IMR-90 (cell line): ENCODE measurements at regions not wholly inside any gene's neighbourhood (a gene's known extent, or its start where the extent isn't known, plus 50 kb on each side); places are given as distances from the start of the nearest gene placed in this dataset.

Experiments used
- ATAC-seq: fragments of 200-7000 bp; cut with Tn5 transposase; 2 replicates; pipeline ENCODE4 v1.9.1; 2020; ENCODE audit warnings: low read depth, mild to moderate bottlenecking, moderate library complexity
- BruUV-seq: library from RNA; stranded (reverse); fragments of 400-500 nt; replicated peaks from 2 replicates; lab custom pipeline; 2021; lab: Mats Ljungman, UMichigan
- CTCF ChIA-PET: fragments of 300-600 bp; formaldehyde crosslinking; extraction: SDS; loops from one replicate; lab custom pipeline; 2021; ENCODE audit warnings: antibody characterized with exemption; lab: Yijun Ruan, JAX
- POLR2A ChIA-PET: fragments of 300-600 bp; sonication (Branson Sonifier 250); formaldehyde crosslinking; loops from one replicate; lab custom pipeline; 2022; ENCODE audit warnings: antibody characterized with exemption; ENCODE audit not compliant: unreplicated experiment; lab: Charles Lee
- DNase-seq: peaks from one replicate; pipeline ENCODE4 v3.0.0; 2013
- H2AFZ ChIP-seq: replicated peaks from 2 replicates; pipeline ENCODE3; 2013; ENCODE audit warnings: low read length, mild to moderate bottlenecking; ENCODE audit not compliant: poor library complexity
- H2AK5ac ChIP-seq: 2 replicates; pipeline ENCODE4 v1.6.1; 2013; ENCODE audit warnings: low read depth, low read length, inconsistent platforms
- H2AK9ac ChIP-seq: replicated peaks from 2 replicates; pipeline ENCODE3; 2013; ENCODE audit warnings: mild to moderate bottlenecking, low read depth, low read length, moderate library complexity; ENCODE audit not compliant: poor library complexity
- H2BK120ac ChIP-seq: 2 replicates; pipeline ENCODE4 v1.6.1; 2013; ENCODE audit warnings: low read depth, low read length, inconsistent platforms
- H2BK15ac ChIP-seq: 3 replicates; pipeline ENCODE4 v1.6.1; 2013; ENCODE audit warnings: low read depth, low read length, inconsistent platforms
- H2BK20ac ChIP-seq: 2 replicates; pipeline ENCODE4 v1.6.1; 2013; ENCODE audit warnings: low read depth, mild to moderate bottlenecking, inconsistent platforms, low read length, moderate library complexity
- H2BK5ac ChIP-seq: 2 replicates; pipeline ENCODE4 v1.6.1; 2013; ENCODE audit warnings: mild to moderate bottlenecking, low read depth, low read length, inconsistent platforms; ENCODE audit not compliant: poor library complexity, severe bottlenecking
- H3K14ac ChIP-seq: replicated peaks from 2 replicates; pipeline ENCODE4 v1.6.1; 2013; ENCODE audit warnings: low read depth, low read length, inconsistent platforms
- H3K18ac ChIP-seq: 2 replicates; pipeline ENCODE4 v1.6.1; 2013; ENCODE audit warnings: low read depth, low read length, control low read depth
- H3K23ac ChIP-seq: 2 replicates; pipeline ENCODE4 v1.6.1; 2013; ENCODE audit warnings: low read depth, low read length, inconsistent platforms
- H3K27ac ChIP-seq: 2 replicates; pipeline ENCODE4 v1.5.1; 2013; ENCODE audit warnings: mild to moderate bottlenecking, control low read depth, low read length; ENCODE audit not compliant: insufficient read depth
- H3K27me3 ChIP-seq: 2 replicates; pipeline ENCODE4 v1.6.1; 2013; ENCODE audit warnings: low read length; ENCODE audit not compliant: control insufficient read depth, insufficient read depth
- H3K36me3 ChIP-seq: 2 replicates; pipeline ENCODE4 v1.6.1; 2013; ENCODE audit warnings: low read length, mixed read lengths; ENCODE audit not compliant: control insufficient read depth, insufficient read depth
- H3K4ac ChIP-seq: 2 replicates; pipeline ENCODE4 v1.6.1; 2013; ENCODE audit warnings: low read depth, low read length, inconsistent platforms
- H3K4me1 ChIP-seq: 2 replicates; pipeline ENCODE4 v1.6.1; 2013; ENCODE audit warnings: low read length, mixed read lengths; ENCODE audit not compliant: control insufficient read depth, insufficient read depth
- H3K4me2 ChIP-seq: 2 replicates; pipeline ENCODE4 v1.6.1; 2013; ENCODE audit warnings: low read depth, mild to moderate bottlenecking, control low read depth, low read length, moderate library complexity
- H3K4me3 ChIP-seq: 2 replicates; pipeline ENCODE4 v1.5.1; 2013; ENCODE audit warnings: low read depth, mild to moderate bottlenecking, control low read depth, low read length, moderate library complexity; ENCODE audit not compliant: insufficient read depth
- H3K56ac ChIP-seq: 2 replicates; pipeline ENCODE4 v1.6.1; 2013; ENCODE audit warnings: low read length, inconsistent platforms; ENCODE audit not compliant: insufficient read depth; ENCODE audit errors: extremely low read depth
- H3K79me1 ChIP-seq, 2 experiments: 2 replicates each; pipeline ENCODE4 v1.6.1; 2013; ENCODE audit warnings: low read length in 2 of 2, inconsistent platforms in 1 of 2, low read depth in 1 of 2
- H3K9ac ChIP-seq: 2 replicates; pipeline ENCODE4 v1.6.1; 2013; ENCODE audit warnings: low read depth, low read length, control low read depth
- H3K9me1 ChIP-seq: 2 replicates; pipeline ENCODE4 v1.6.1; 2013; ENCODE audit warnings: low read length, inconsistent platforms; ENCODE audit not compliant: insufficient read depth
- H3K9me3 ChIP-seq: 2 replicates; pipeline ENCODE4 v1.6.1; 2013; ENCODE audit warnings: low read length; ENCODE audit not compliant: control insufficient read depth, insufficient read depth
- H4K20me1 ChIP-seq: 2 replicates; pipeline ENCODE4 v1.6.1; 2013; ENCODE audit warnings: low read length, inconsistent platforms; ENCODE audit not compliant: insufficient read depth
- H4K5ac ChIP-seq: 2 replicates; pipeline ENCODE4 v1.6.1; 2013; ENCODE audit warnings: mild to moderate bottlenecking, low read depth, low read length, control low read depth
- H4K8ac ChIP-seq, 2 experiments: 2 replicates each; pipeline ENCODE4 v1.6.1; 2013; ENCODE audit warnings: low read depth in 2 of 2, low read length in 2 of 2, control low read depth in 1 of 2, inconsistent platforms in 1 of 2
- H4K91ac ChIP-seq: 2 replicates; pipeline ENCODE4 v1.6.1; 2013; ENCODE audit warnings: low read depth, low read length, inconsistent platforms; ENCODE audit not compliant: insufficient read depth
- BHLHE40 ChIP-seq: fragments of 150-350 bp; IDR thresholded peaks from 2 replicates; pipeline ENCODE4 v1.6.1; 2016; ENCODE audit warnings: mild to moderate bottlenecking, low read depth, low read length
- CEBPB ChIP-seq: IDR thresholded peaks from 2 replicates; pipeline ENCODE4 v1.6.1; 2012; ENCODE audit warnings: low read depth, low read length, improper control_type of control experiment
- CHD1 ChIP-seq: IDR thresholded peaks from 2 replicates; pipeline ENCODE4 v1.6.1; 2012; ENCODE audit warnings: low read depth, low read length, improper control_type of control experiment
- CTCF ChIP-seq: conservative IDR thresholded peaks from 2 replicates; pipeline ENCODE4 v1.5.1; 2012; ENCODE audit warnings: mild to moderate bottlenecking, low read depth, low read length, improper control_type of control experiment
- ELK1 ChIP-seq: fragments of 150-350 bp; IDR thresholded peaks from 2 replicates; pipeline ENCODE4 v1.6.1; 2016; ENCODE audit warnings: low read depth, mild to moderate bottlenecking, low read length, moderate library complexity, borderline replicate concordance
- MAFK ChIP-seq: IDR thresholded peaks from 2 replicates; pipeline ENCODE4 v1.6.1; 2012; ENCODE audit warnings: low read depth, low read length, improper control_type of control experiment
- MAZ ChIP-seq: IDR thresholded peaks from 2 replicates; pipeline ENCODE4 v1.6.1; 2012; ENCODE audit warnings: low read depth, mild to moderate bottlenecking, low read length, improper control_type of control experiment, moderate library complexity, borderline replicate concordance
- MXI1 ChIP-seq: IDR thresholded peaks from 2 replicates; pipeline ENCODE4 v1.6.1; 2012; ENCODE audit warnings: low read depth, mild to moderate bottlenecking, low read length, moderate library complexity, borderline replicate concordance
- NFE2L2 ChIP-seq: fragments of 150-350 bp; IDR thresholded peaks from 2 replicates; pipeline ENCODE4 v1.6.1; 2016; ENCODE audit warnings: low read depth, mild to moderate bottlenecking, low read length
- POLR2A ChIP-seq: IDR thresholded peaks from 2 replicates; pipeline ENCODE4 v1.6.1; 2012; ENCODE audit warnings: mild to moderate bottlenecking, low read depth, low read length
- RAD21 ChIP-seq: IDR thresholded peaks from 2 replicates; pipeline ENCODE4 v1.6.1; 2012; ENCODE audit warnings: low read length, improper control_type of control experiment
- RCOR1 ChIP-seq: IDR thresholded peaks from 2 replicates; pipeline ENCODE4 v1.6.1; 2012; ENCODE audit warnings: mild to moderate bottlenecking, low read length, improper control_type of control experiment; ENCODE audit not compliant: insufficient replicate concordance
- RFX5 ChIP-seq: IDR thresholded peaks from 2 replicates; pipeline ENCODE4 v1.8.0; 2012; ENCODE audit warnings: low read depth, mild to moderate bottlenecking, low read length, moderate library complexity
- SMC3 ChIP-seq: fragments of 150-350 bp; IDR thresholded peaks from 2 replicates; pipeline ENCODE4 v1.6.1; 2016; ENCODE audit warnings: low read depth, mild to moderate bottlenecking, antibody characterized with exemption, low read length, moderate library complexity
- USF2 ChIP-seq: fragments of 150-350 bp; IDR thresholded peaks from 2 replicates; pipeline ENCODE4 v1.6.1; 2017; ENCODE audit warnings: mild to moderate bottlenecking, antibody characterized with exemption, low read length, low read depth
- WGBS, 2 experiments: methylation state at CpG; one replicate each; pipeline versions ENCODE4 v1.1.5 to v1.1.7; 2013; ENCODE audit warnings: missing lambda C conversion rate in 2 of 2; ENCODE audit not compliant: insufficient read length in 1 of 2; ENCODE audit errors: extremely low coverage in 2 of 2; 5-methylcytosine and 5-hydroxymethylcytosine counted together
- dilution Hi-C: fragments of 300-500 bp; cut with HindIII; formaldehyde crosslinking; loops from one replicate; pipeline ENCODE4 v1.14.3; 2018; ENCODE audit warnings: low sequenced_read_pairs; ENCODE audit not compliant: unreplicated experiment
- in situ Hi-C: fragments of 300-500 bp; cut with MboI; formaldehyde crosslinking; loops from 3 replicates; pipeline ENCODE4 v1.14.3; 2019; ENCODE audit warnings: low sequenced_read_pairs, inconsistent platforms, mixed read lengths
- intact Hi-C: fragments of 100-400 bp; cut with micrococcal nuclease; formaldehyde crosslinking; loops from 2 replicates; pipeline ENCODE4 v1.10.0; 2022

GRCh38 chr9:81344366-81344765, 345.0 kb downstream of the TLE1 start:
- no peak overlapping the region for H2BK20ac ChIP-seq
- H3K4me3 ChIP-seq: no peak overlapping the region
- TF ChIP-seq POLR2A (no peak), MXI1 (no peak), MAFK (no peak), MAZ (no peak), RAD21 (no peak), RFX5 (no peak), NFE2L2 (no peak), SMC3 (no peak), CEBPB (no peak), ELK1 (no peak), BHLHE40 (no peak), RCOR1 (no peak), CTCF (no peak), USF2 (no peak), CHD1 (no peak)
- H2BK5ac ChIP-seq: no peak overlapping the region
- no peak overlapping the region for H3K9ac ChIP-seq
- H3K9me3 ChIP-seq: no peaks in the 10 kb centered on the region
- no peak overlapping the region for H3K56ac ChIP-seq
- no peak overlapping the region for H4K8ac ChIP-seq
- H4K20me1 ChIP-seq: no peaks in the 10 kb centered on the region
- H3K4ac ChIP-seq: no peak overlapping the region
- no peak overlapping the region for H2BK15ac ChIP-seq
- DNase-seq: no peak
- no peak overlapping the region for H3K4me2 ChIP-seq
- in situ Hi-C loops: no loop called here
- no peaks in the 10 kb centered on the region for H3K36me3 ChIP-seq
- ChIA-PET CTCF (no interaction called here), POLR2A (no interaction called here)
- no peak overlapping the region for H4K5ac ChIP-seq
- intact Hi-C loops: no loop called here
- no peaks in the 10 kb centered on the region for H3K4me1 ChIP-seq
- H3K79me1 ChIP-seq: no peaks in the 10 kb centered on the region
- no peak overlapping the region for H2AFZ ChIP-seq
- dilution Hi-C loops: no loop called here
- no peak overlapping the region for H3K14ac ChIP-seq
- no peak overlapping the region for H3K23ac ChIP-seq
- H2AK9ac ChIP-seq: no peak overlapping the region
- no peak overlapping the region for H4K91ac ChIP-seq
- no peak for ATAC-seq
- 80% methylated on average over 1 of the region's 3 CpGs; no CpG with 5 or more reads in 1 of the 2 experiments for WGBS, 2 experiments
- H2AK5ac ChIP-seq: no peak overlapping the region
- H3K27me3 ChIP-seq: no peaks in the 10 kb centered on the region
- no peaks in the 10 kb centered on the region for H3K9me1 ChIP-seq
- no peak overlapping the region for H3K18ac ChIP-seq
- no peak overlapping the region for H3K27ac ChIP-seq
- H2BK120ac ChIP-seq: no peak overlapping the region
- BruUV-seq: no TSS peak
